Adipocyte (in vitro differentiated cells): ENCODE measurements at regions not wholly inside any gene's neighbourhood (a gene's known extent, or its start where the extent isn't known, plus 50 kb on each side); places are given as distances from the start of the nearest gene placed in this dataset.
"Not testable (repeated sequence)": the region's sequence is repeated elsewhere in the genome, so short reads cannot be mapped to it uniquely, and the experiment has no call there.

Experiments
- DNase-seq: peaks from one replicate; pipeline ENCODE4 v3.0.0-alpha.2; 2015; ENCODE audit warnings: low read depth
- H3K27me3 ChIP-seq: replicated peaks from 2 replicates; pipeline ENCODE4 v1.7.0; 2013; ENCODE audit warnings: mild to moderate bottlenecking, low read length, moderate library complexity; ENCODE audit not compliant: control insufficient read depth, insufficient read depth
- H3K36me3 ChIP-seq: 2 replicates; pipeline ENCODE4 v1.7.0; 2013; ENCODE audit warnings: low read length, mild to moderate bottlenecking, moderate library complexity; ENCODE audit not compliant: control insufficient read depth, insufficient read depth, severe bottlenecking
- H3K4me1 ChIP-seq: 2 replicates; pipeline ENCODE4 v1.7.0; 2013; ENCODE audit warnings: mild to moderate bottlenecking, low read length, moderate library complexity; ENCODE audit not compliant: control insufficient read depth, insufficient read depth
- H3K4me3 ChIP-seq: 2 replicates; pipeline ENCODE4 v1.7.0; 2013; ENCODE audit warnings: mild to moderate bottlenecking, low read length, moderate library complexity
- H3K9ac ChIP-seq: 2 replicates; pipeline ENCODE4 v1.7.0; 2013; ENCODE audit warnings: mild to moderate bottlenecking, low read length, moderate library complexity
- H3K9me3 ChIP-seq: 2 replicates; pipeline ENCODE4 v1.7.0; 2013; ENCODE audit warnings: mild to moderate bottlenecking, low read length, moderate library complexity; ENCODE audit not compliant: control insufficient read depth

DNA sequence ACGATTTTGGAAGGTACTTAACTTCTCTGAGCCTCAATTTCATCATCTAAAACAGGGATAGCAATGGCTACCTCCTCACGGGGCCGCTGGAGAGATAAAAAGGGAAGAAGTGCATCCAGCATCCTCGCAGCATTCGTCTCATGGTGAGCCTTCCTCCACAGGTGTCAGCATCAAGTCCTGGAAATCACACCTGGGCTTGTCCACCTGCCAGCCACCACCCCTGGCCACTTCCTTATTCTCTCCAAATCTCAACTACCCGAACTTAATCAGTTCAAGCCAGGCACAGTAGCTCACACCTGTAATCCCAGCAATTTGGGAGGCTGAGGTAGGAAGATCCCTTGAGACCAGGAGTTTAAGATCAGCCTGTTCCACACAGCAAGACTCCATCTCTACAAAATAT is 234.5 kb downstream of the LY86 start:
- no peak for DNase-seq
- Histone ChIP-seq H3K27me3 (peaks cover 37% of the 10 kb centered on the region), H3K9me3 (no peaks in the 10 kb centered on the region), H3K9ac (no peak overlapping the region), H3K36me3 (no peaks in the 10 kb centered on the region), H3K4me1 (peaks cover 19% of the 10 kb centered on the region), H3K4me3 (no peak overlapping the region)

- Histone ChIP-seq H3K36me3 (no peaks in the 10 kb centered on the region), H3K9ac (no peak overlapping the region), H3K4me3 (no peak overlapping the region), H3K4me1 (peaks cover 19% of the 10 kb centered on the region), H3K27me3 (peaks cover 37% of the 10 kb centered on the region), H3K9me3 (no peaks in the 10 kb centered on the region)
- DNase-seq, result no peak
Observed at GRCh38 chr6:6823568-6824224, 235.2 kb downstream of the LY86 start.

GRCh38 chr6:6824381-6824780 is 235.9 kb downstream of the LY86 start:
- Histone ChIP-seq H3K9ac (no peak overlapping the region), H3K4me1 (peaks cover 19% of the 10 kb centered on the region), H3K9me3 (no peaks in the 10 kb centered on the region), H3K36me3 (no peaks in the 10 kb centered on the region), H3K4me3 (no peak overlapping the region), H3K27me3 (peaks cover 36% of the 10 kb centered on the region)
- no peak for DNase-seq

DNA sequence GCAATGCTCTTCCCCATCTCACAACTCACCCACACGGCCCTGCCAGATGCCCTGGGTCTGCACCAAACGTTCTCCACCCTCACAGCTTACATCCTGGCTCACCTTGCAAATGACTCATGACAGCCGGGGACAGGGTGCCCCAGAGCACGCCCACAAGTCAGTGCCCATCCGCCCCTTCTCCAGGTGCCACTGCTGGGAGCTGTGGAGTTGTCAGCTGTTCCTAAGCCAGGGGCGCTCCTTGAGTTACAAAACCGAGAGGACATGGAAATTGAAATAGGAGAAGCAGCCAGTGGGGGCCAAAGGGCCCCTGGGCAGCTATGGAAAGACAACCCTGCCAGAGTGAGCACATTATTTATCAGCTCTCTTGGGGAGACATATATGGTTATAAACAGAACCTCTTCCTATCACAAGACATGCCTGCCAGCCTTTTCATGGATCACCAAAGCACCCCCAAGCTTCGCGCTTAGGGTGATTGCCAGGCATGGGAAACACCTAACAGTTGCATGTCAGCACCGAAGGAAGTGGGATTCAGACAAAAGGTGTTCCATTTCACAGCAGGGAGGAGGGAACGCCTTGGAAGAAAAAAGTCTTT is 236.8 kb downstream of the LY86 start:
- Histone ChIP-seq H3K27me3 (peaks cover 29% of the 10 kb centered on the region), H3K9ac (no peak overlapping the region), H3K9me3 (no peaks in the 10 kb centered on the region), H3K4me3 (no peak overlapping the region), H3K4me1 (peaks cover 19% of the 10 kb centered on the region), H3K36me3 (no peaks in the 10 kb centered on the region)
- no peak for DNase-seq

DNA sequence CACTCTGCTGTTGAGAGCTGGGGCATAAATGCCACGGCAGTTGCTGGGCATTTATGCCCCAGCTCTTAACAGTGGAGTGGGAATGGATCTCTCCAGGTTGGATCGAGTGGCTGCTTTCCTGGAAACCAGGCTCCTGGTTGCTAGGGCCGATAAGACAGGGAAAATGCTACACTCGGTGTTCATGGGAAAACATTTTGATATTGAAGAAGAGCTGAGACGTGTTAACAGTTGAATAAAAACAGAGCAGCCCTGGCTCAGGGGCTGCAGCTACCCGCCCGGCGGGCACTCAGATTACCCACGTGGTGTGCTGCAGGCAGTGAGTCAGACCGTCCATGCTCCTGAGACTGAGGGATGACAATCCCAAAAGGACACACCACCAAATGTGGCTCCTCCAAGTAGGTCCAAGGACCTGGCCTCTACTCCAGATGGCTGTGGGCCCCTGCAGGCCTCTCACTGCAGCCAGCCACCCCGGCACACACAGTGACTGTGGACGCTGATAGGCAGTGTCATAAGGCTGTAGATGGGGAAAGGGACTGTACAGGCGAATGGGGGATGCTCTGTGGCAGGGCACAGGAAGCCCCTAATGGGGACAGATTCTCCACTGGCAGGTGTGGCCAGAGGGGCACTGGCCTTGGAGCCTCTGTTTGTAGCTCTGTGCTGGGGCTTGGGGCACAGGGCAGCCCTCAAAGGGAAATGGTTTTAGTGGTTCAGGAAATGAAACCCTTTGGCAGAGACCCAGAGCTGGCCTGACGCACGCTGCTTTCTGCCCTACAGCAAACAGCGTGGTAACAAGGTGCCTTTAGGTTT is 237.8 kb downstream of the LY86 start:
- Histone ChIP-seq H3K9me3 (no peaks in the 10 kb centered on the region), H3K9ac (peak overlapping the region; percentile 61), H3K4me3 (no peak overlapping the region), H3K27me3 (peaks cover 22% of the 10 kb centered on the region), H3K36me3 (no peaks in the 10 kb centered on the region), H3K4me1 (peaks cover 19% of the 10 kb centered on the region)
- no peak for DNase-seq

DNA sequence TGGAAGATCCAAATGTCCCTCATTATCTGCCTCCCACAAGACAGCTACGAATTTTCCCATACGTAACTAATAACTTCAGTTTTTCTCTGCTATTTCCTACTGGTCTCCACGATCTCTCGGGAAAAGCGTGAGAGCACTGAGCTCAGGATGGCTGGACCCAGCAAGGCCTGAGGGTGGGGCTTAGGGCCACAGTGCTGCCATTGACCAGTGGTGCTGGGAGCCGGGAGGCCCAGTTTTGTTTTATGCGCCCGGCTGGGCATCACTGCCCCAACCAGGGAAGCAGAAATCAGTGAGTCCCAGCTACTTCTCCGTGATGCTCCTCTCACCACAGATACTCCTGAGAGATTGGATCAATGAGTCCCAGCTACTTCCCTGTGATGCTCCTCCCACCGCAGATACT is 238.4 kb downstream of the LY86 start:
- no peak for DNase-seq
- no peak overlapping the region for H3K4me3 ChIP-seq
- no peaks in the 10 kb centered on the region for H3K9me3 ChIP-seq
- H3K27me3 ChIP-seq, result peaks cover 21% of the 10 kb centered on the region
- H3K9ac ChIP-seq, result peak overlapping the region; percentile 61
- H3K4me1 ChIP-seq, result peaks cover 19% of the 10 kb centered on the region
- H3K36me3 ChIP-seq, result no peaks in the 10 kb centered on the region

- Histone ChIP-seq H3K4me3 (no peak overlapping the region), H3K9ac (no peak overlapping the region)
Observed at GRCh38 chr6:6829872-6830685, 241.6 kb downstream of the LY86 start.

GRCh38 chr6:6830686-6831063 is 242.2 kb downstream of the LY86 start:
- not testable (repeated sequence) for DNase-seq, H3K36me3 ChIP-seq, H3K9me3 ChIP-seq, H3K9ac ChIP-seq, H3K4me3 ChIP-seq
- H3K4me1 ChIP-seq, result peaks cover 13% of the 10 kb centered on the region
- H3K27me3 ChIP-seq, result peaks cover 20% of the 10 kb centered on the region

More at GRCh38 chr6:6829872-6830685, 241.6 kb downstream of the LY86 start:
- Histone ChIP-seq H3K4me1 (peaks cover 19% of the 10 kb centered on the region), H3K36me3 (no peaks in the 10 kb centered on the region), H3K27me3 (peaks cover 26% of the 10 kb centered on the region), H3K9me3 (no peaks in the 10 kb centered on the region)
- no peak for DNase-seq

GRCh38 chr6:6832439-6832838 is 243.9 kb downstream of the LY86 start:
- no peaks in the 10 kb centered on the region for H3K36me3 ChIP-seq
- H3K4me1 ChIP-seq, result no peaks in the 10 kb centered on the region
- no peak overlapping the region for H3K9ac ChIP-seq
- H3K27me3 ChIP-seq, result peaks cover 20% of the 10 kb centered on the region
- no peak overlapping the region for H3K4me3 ChIP-seq
- no peak for DNase-seq
- no peaks in the 10 kb centered on the region for H3K9me3 ChIP-seq

GRCh38 chr6:6834356-6835222 is 246.1 kb downstream of the LY86 start:
- no peak for DNase-seq
- H3K9ac ChIP-seq, result no peak overlapping the region
- H3K4me3 ChIP-seq, result no peak overlapping the region
- H3K36me3 ChIP-seq, result no peaks in the 10 kb centered on the region
- peaks cover 20% of the 10 kb centered on the region for H3K27me3 ChIP-seq
- no peaks in the 10 kb centered on the region for H3K4me1 ChIP-seq
- H3K9me3 ChIP-seq, result no peaks in the 10 kb centered on the region
